A549 (cell line): ENCODE measurements at regions not wholly inside any gene's neighbourhood (a gene's known extent, or its start where the extent isn't known, plus 50 kb on each side); places are given as distances from the start of the nearest gene placed in this dataset.

ENCODE experiments used
- ESRRA ChIP-seq: fragments of 150-350 bp; IDR thresholded peaks from 2 replicates; pipeline ENCODE4 v1.6.1; 2014; ENCODE audit warnings: mild to moderate bottlenecking, low read length, borderline replicate concordance
- MAZ ChIP-seq: fragments of 150-350 bp; IDR thresholded peaks from 2 replicates; pipeline ENCODE4 v1.6.1; 2014; ENCODE audit warnings: antibody characterized with exemption, low read depth, low read length, borderline replicate concordance
- MYC ChIP-seq: IDR thresholded peaks from 2 replicates; pipeline ENCODE4 v1.6.1; 2012; ENCODE audit warnings: mild to moderate bottlenecking, inconsistent platforms, low read length, improper control_type of control experiment, borderline replicate concordance
- POLR2A ChIP-seq: IDR thresholded peaks from 2 replicates; pipeline ENCODE4 v1.6.1; 2012; ENCODE audit warnings: mild to moderate bottlenecking, low read length
- RAD21 ChIP-seq, 2 experiments: fragments of >200 bp in 1 of 2; sonication (Bioruptor Twin) in 1 of 2; formaldehyde crosslinking in 1 of 2; IDR thresholded peaks in 1 of 2; conservative IDR thresholded peaks in 1 of 2; 2 replicates in 1 of 2; 3 replicates in 1 of 2; pipeline ENCODE4 v1.6.1; 2012 to 2018; ENCODE audit warnings: inconsistent platforms in 1 of 2
- RCOR1 ChIP-seq: fragments of 150-350 bp; IDR thresholded peaks from 2 replicates; pipeline ENCODE4 v1.6.1; 2014; ENCODE audit warnings: antibody characterized with exemption, low read length, low read depth
- RFX5 ChIP-seq: fragments of 450-650 bp; IDR thresholded peaks from 2 replicates; pipeline ENCODE4 v1.7.1; 2014; ENCODE audit warnings: antibody characterized with exemption, mild to moderate bottlenecking, moderate library complexity
- RNF2 ChIP-seq: fragments of 200-600 bp; sonication (generic); IDR thresholded peaks from 2 replicates; pipeline ENCODE4 v1.6.1; 2016; ENCODE audit warnings: low read depth, mild to moderate bottlenecking, antibody characterized with exemption, moderate library complexity, borderline replicate concordance
- SMC3 ChIP-seq: fragments of >200 bp; sonication (Bioruptor Twin); formaldehyde crosslinking; IDR thresholded peaks from 3 replicates; pipeline ENCODE4 v1.6.1; 2018; ENCODE audit warnings: inconsistent platforms
- TF ChIP-seq, protein P1 (sequence below): fragments of >200 bp; sonication (Bioruptor Twin); formaldehyde crosslinking; IDR thresholded peaks from 3 replicates; pipeline ENCODE4 v1.5.1; 2016
- TF ChIP-seq, protein P2 (sequence below): fragments of 450-650 bp; IDR thresholded peaks from 2 replicates; pipeline ENCODE4 v1.6.1; 2014; ENCODE audit warnings: antibody characterized with exemption
- TF ChIP-seq, protein P3 (sequence below): IDR thresholded peaks from 2 replicates; pipeline ENCODE4 v1.6.1; 2012
- TF ChIP-seq, protein P4 (sequence below): fragments of 200-600 bp; sonication (generic); IDR thresholded peaks from 2 replicates; pipeline ENCODE4 v1.6.1; 2016; ENCODE audit warnings: antibody characterized with exemption, mild to moderate bottlenecking, moderate library complexity

DNA sequence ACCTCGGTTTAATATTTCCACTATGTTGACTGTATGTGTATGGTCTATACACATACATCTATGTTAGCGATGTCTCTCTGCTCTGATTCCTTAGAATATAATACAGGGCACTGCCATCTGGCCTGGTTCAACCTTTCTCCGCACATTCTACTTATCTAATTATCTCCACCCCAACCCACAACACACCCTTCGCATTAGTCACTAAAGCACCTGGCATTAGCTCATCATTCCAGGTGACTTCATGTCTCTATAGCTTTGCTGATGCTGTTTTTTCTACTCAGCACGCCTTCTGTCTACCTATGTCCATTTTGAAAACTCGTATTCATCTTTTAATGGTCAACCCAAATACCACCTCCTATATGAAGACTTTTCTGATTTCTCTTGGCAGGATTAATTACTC lies 425.2 kb upstream of the RASGEF1B start:
- no peak for TF ChIP-seq RAD21 (conservative IDR thresholded peaks at IDR 0.05 in 1 of 2, IDR thresholded peaks at IDR 0.05 in 1 of 2)
- TF ChIP-seq POLR2A: no peak
- no peak for TF ChIP-seq MYC
- no peak for TF ChIP-seq MAZ
- TF ChIP-seq, protein P1, sequence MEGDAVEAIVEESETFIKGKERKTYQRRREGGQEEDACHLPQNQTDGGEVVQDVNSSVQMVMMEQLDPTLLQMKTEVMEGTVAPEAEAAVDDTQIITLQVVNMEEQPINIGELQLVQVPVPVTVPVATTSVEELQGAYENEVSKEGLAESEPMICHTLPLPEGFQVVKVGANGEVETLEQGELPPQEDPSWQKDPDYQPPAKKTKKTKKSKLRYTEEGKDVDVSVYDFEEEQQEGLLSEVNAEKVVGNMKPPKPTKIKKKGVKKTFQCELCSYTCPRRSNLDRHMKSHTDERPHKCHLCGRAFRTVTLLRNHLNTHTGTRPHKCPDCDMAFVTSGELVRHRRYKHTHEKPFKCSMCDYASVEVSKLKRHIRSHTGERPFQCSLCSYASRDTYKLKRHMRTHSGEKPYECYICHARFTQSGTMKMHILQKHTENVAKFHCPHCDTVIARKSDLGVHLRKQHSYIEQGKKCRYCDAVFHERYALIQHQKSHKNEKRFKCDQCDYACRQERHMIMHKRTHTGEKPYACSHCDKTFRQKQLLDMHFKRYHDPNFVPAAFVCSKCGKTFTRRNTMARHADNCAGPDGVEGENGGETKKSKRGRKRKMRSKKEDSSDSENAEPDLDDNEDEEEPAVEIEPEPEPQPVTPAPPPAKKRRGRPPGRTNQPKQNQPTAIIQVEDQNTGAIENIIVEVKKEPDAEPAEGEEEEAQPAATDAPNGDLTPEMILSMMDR: no peak
- TF ChIP-seq, protein P2, sequence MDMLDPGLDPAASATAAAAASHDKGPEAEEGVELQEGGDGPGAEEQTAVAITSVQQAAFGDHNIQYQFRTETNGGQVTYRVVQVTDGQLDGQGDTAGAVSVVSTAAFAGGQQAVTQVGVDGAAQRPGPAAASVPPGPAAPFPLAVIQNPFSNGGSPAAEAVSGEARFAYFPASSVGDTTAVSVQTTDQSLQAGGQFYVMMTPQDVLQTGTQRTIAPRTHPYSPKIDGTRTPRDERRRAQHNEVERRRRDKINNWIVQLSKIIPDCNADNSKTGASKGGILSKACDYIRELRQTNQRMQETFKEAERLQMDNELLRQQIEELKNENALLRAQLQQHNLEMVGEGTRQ: no peak
- TF ChIP-seq RCOR1: no peak
- TF ChIP-seq, protein P3, sequence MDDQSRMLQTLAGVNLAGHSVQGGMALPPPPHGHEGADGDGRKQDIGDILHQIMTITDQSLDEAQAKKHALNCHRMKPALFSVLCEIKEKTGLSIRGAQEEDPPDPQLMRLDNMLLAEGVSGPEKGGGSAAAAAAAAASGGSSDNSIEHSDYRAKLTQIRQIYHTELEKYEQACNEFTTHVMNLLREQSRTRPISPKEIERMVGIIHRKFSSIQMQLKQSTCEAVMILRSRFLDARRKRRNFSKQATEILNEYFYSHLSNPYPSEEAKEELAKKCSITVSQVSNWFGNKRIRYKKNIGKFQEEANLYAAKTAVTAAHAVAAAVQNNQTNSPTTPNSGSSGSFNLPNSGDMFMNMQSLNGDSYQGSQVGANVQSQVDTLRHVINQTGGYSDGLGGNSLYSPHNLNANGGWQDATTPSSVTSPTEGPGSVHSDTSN: no peak
- TF ChIP-seq SMC3: no peak
- TF ChIP-seq RFX5: no peak
- TF ChIP-seq ESRRA: no peak
- TF ChIP-seq, protein P4, sequence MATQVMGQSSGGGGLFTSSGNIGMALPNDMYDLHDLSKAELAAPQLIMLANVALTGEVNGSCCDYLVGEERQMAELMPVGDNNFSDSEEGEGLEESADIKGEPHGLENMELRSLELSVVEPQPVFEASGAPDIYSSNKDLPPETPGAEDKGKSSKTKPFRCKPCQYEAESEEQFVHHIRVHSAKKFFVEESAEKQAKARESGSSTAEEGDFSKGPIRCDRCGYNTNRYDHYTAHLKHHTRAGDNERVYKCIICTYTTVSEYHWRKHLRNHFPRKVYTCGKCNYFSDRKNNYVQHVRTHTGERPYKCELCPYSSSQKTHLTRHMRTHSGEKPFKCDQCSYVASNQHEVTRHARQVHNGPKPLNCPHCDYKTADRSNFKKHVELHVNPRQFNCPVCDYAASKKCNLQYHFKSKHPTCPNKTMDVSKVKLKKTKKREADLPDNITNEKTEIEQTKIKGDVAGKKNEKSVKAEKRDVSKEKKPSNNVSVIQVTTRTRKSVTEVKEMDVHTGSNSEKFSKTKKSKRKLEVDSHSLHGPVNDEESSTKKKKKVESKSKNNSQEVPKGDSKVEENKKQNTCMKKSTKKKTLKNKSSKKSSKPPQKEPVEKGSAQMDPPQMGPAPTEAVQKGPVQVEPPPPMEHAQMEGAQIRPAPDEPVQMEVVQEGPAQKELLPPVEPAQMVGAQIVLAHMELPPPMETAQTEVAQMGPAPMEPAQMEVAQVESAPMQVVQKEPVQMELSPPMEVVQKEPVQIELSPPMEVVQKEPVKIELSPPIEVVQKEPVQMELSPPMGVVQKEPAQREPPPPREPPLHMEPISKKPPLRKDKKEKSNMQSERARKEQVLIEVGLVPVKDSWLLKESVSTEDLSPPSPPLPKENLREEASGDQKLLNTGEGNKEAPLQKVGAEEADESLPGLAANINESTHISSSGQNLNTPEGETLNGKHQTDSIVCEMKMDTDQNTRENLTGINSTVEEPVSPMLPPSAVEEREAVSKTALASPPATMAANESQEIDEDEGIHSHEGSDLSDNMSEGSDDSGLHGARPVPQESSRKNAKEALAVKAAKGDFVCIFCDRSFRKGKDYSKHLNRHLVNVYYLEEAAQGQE: no peak
- no peak for TF ChIP-seq RNF2
